ENCODE measurements at regions not wholly inside any gene's neighbourhood (a gene's known extent, or its start where the extent isn't known, plus 50 kb on each side); places are given as distances from the start of the nearest gene placed in this dataset.
"Not testable (repeated sequence)": the region's sequence is repeated elsewhere in the genome, so short reads cannot be mapped to it uniquely, and the experiment has no call there.

DNA sequence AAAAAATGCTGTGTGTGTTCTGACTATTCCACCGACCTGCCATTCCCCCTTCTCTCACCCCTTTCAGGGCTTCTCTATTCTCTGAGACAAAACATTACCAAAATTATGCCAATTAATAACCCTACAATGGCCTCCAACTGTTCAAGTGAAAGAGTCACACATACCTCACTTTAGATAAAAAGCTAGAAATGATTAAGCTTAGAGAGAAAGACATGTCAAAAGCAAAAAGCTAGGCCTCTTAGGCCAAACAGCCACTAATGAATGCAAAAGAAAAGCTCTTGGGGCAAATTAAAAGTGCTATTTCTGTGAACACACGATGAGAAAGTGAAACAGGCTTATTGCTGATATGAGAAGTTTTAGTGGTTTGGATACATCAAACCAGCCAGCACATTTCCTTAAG, 279.6 kb upstream of the GRAMD2B start:
- no peak overlapping the region for H3K27ac Mint-ChIP-seq (ENCODE audit: unreplicated experiment)
- H3K4me1 ChIP-seq, result no peaks in the 10 kb centered on the region
- ChIA-PET POLR2A (no interaction called here), CTCF (no interaction called here)
- no TSS peak for BruUV-seq (replicated peaks)
- DNase-seq, result no peak
- H3K36me3 ChIP-seq (ENCODE audit: control insufficient read depth, insufficient read depth, low read length), result no peaks in the 10 kb centered on the region
- TF ChIP-seq, protein P1, sequence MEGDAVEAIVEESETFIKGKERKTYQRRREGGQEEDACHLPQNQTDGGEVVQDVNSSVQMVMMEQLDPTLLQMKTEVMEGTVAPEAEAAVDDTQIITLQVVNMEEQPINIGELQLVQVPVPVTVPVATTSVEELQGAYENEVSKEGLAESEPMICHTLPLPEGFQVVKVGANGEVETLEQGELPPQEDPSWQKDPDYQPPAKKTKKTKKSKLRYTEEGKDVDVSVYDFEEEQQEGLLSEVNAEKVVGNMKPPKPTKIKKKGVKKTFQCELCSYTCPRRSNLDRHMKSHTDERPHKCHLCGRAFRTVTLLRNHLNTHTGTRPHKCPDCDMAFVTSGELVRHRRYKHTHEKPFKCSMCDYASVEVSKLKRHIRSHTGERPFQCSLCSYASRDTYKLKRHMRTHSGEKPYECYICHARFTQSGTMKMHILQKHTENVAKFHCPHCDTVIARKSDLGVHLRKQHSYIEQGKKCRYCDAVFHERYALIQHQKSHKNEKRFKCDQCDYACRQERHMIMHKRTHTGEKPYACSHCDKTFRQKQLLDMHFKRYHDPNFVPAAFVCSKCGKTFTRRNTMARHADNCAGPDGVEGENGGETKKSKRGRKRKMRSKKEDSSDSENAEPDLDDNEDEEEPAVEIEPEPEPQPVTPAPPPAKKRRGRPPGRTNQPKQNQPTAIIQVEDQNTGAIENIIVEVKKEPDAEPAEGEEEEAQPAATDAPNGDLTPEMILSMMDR (IDR thresholded peaks at IDR 0.05; ENCODE audit: insufficient read depth in 1 of 2, low read depth in 1 of 2, low read length in 1 of 2, severe bottlenecking in 1 of 2, unreplicated experiment in 1 of 2), result no peak
- peaks cover 2% of the 10 kb centered on the region for H3K27me3 Mint-ChIP-seq (ENCODE audit: insufficient read depth, unreplicated experiment)
- H3K9me3 Mint-ChIP-seq (ENCODE audit: unreplicated experiment), result no peaks in the 10 kb centered on the region
- H3K9me3 ChIP-seq, result no peaks in the 10 kb centered on the region
- no peaks in the 10 kb centered on the region for H3K36me3 Mint-ChIP-seq (ENCODE audit: insufficient read depth, unreplicated experiment)
- H3K4me1 Mint-ChIP-seq (ENCODE audit: low read depth, unreplicated experiment), result no peaks in the 10 kb centered on the region
- H3K27me3 ChIP-seq (replicated peaks; ENCODE audit: control insufficient read depth, insufficient read depth, low read length), result no peaks in the 10 kb centered on the region
- intact Hi-C loops (cut with micrococcal nuclease; ENCODE audit: unreplicated experiment), result no loop called here
- H3K4me3 Mint-ChIP-seq (ENCODE audit: unreplicated experiment), result no peak overlapping the region
- no peak overlapping the region for H3K4me3 ChIP-seq (ENCODE audit: low read depth, low read length)

DNA sequence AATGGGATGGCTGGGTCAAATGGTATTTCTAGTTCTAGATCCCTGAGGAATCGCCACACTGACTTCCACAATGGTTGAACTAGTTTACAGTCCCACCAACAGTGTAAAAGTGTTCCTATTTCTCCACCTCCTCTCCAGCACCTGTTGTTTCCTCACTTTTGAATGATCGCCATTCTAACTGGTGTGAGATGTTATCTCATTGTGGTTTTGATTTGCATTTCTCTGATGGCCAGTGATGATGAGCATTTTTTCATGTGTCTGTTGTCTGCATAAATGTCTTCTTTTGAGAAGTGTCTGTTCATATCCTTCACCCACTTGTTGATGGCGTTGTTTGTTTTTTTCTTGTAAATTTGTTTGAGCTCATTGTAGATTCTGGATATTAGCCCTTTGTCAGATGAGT, 272.9 kb upstream of the GRAMD2B start:
- CTCF ChIA-PET; H3K4me1 ChIP-seq; intact Hi-C loops (cut with micrococcal nuclease; ENCODE audit: unreplicated experiment); H3K4me1 Mint-ChIP-seq (ENCODE audit: low read depth, unreplicated experiment); DNase-seq; H3K4me3 ChIP-seq (ENCODE audit: low read depth, low read length); H3K36me3 Mint-ChIP-seq (ENCODE audit: insufficient read depth, unreplicated experiment); H3K27ac Mint-ChIP-seq (ENCODE audit: unreplicated experiment); POLR2A ChIA-PET; H3K27me3 Mint-ChIP-seq (ENCODE audit: insufficient read depth, unreplicated experiment); H3K27me3 ChIP-seq (replicated peaks; ENCODE audit: control insufficient read depth, insufficient read depth, low read length); BruUV-seq (replicated peaks); H3K9me3 Mint-ChIP-seq (ENCODE audit: unreplicated experiment); H3K36me3 ChIP-seq (ENCODE audit: control insufficient read depth, insufficient read depth, low read length); H3K4me3 Mint-ChIP-seq (ENCODE audit: unreplicated experiment); H3K9me3 ChIP-seq: not testable (repeated sequence)

DNA sequence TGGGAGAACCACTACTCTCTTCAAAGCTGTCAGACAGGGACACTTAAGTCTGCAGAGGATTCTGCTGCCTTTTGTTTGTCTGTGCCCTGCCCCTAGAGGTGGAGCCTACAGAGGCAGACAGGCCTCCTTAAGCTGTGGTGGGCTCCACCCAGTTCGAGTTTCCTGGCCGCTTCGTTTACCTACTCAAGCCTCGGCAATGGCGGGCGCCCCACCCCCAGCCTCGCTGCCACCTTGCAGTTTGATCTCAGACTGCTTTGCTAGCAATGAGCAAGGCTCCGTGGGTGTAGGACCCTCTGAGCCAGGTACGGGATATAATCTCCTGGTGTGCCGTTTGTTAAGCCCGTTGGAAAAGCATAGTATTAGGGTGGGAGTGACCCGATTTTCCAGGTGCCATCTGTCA, 267.9 kb upstream of the GRAMD2B start:
- CTCF ChIA-PET; H3K4me1 Mint-ChIP-seq (ENCODE audit: low read depth, unreplicated experiment); H3K4me3 ChIP-seq (ENCODE audit: low read depth, low read length); H3K27me3 Mint-ChIP-seq (ENCODE audit: insufficient read depth, unreplicated experiment); H3K4me3 Mint-ChIP-seq (ENCODE audit: unreplicated experiment); DNase-seq; H3K27ac Mint-ChIP-seq (ENCODE audit: unreplicated experiment); BruUV-seq (replicated peaks); H3K27me3 ChIP-seq (replicated peaks; ENCODE audit: control insufficient read depth, insufficient read depth, low read length); intact Hi-C loops (cut with micrococcal nuclease; ENCODE audit: unreplicated experiment); H3K36me3 Mint-ChIP-seq (ENCODE audit: insufficient read depth, unreplicated experiment); H3K36me3 ChIP-seq (ENCODE audit: control insufficient read depth, insufficient read depth, low read length); H3K4me1 ChIP-seq; H3K9me3 ChIP-seq; POLR2A ChIA-PET: not testable (repeated sequence)
- H3K9me3 Mint-ChIP-seq (ENCODE audit: unreplicated experiment), result peaks cover 20% of the 10 kb centered on the region

DNA sequence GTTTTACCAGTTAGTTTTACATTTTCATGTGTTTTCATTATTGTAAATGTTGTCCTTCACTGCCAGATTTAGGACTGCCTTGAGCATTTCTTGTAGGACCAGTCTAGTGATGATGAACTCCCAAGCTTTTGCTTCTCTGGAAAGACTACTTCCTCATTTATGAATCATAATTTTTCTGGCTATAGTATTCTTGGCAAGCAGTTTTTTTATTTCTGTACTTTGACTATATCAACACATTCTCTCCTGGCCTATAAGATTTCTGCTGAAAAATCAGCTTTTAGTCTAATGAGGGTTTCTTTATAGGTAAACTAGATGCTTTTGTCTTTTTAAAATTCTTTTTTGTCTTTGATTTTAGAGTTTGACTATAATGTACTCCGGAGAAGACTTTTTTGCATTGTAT, 256.8 kb upstream of the GRAMD2B start:
- Histone ChIP-seq H3K4me1 (no peaks in the 10 kb centered on the region), H3K27me3 (replicated peaks; ENCODE audit: control insufficient read depth, insufficient read depth, low read length) (no peaks in the 10 kb centered on the region), H3K36me3 (ENCODE audit: control insufficient read depth, insufficient read depth, low read length) (no peaks in the 10 kb centered on the region), H3K9me3 (no peaks in the 10 kb centered on the region; the same call in 1 of the 2 replicates), H3K4me3 (ENCODE audit: low read depth, low read length) (no peak overlapping the region)
- ChIA-PET CTCF (no interaction called here), POLR2A (no interaction called here)
- peaks cover 33% of the 10 kb centered on the region for H3K9me3 Mint-ChIP-seq (ENCODE audit: unreplicated experiment)
- BruUV-seq (replicated peaks), result no TSS peak
- no peaks in the 10 kb centered on the region for H3K4me1 Mint-ChIP-seq (ENCODE audit: low read depth, unreplicated experiment)
- no peak overlapping the region for H3K27ac Mint-ChIP-seq (ENCODE audit: unreplicated experiment)
- intact Hi-C loops (cut with micrococcal nuclease; ENCODE audit: unreplicated experiment), result no loop called here
- H3K27me3 Mint-ChIP-seq (ENCODE audit: insufficient read depth, unreplicated experiment), result no peaks in the 10 kb centered on the region
- H3K36me3 Mint-ChIP-seq (ENCODE audit: insufficient read depth, unreplicated experiment), result no peaks in the 10 kb centered on the region
- H3K4me3 Mint-ChIP-seq (ENCODE audit: unreplicated experiment), result no peak overlapping the region
- no peak for DNase-seq
- TF ChIP-seq, protein P1 (IDR thresholded peaks at IDR 0.05; ENCODE audit: insufficient read depth in 1 of 2, low read depth in 1 of 2, low read length in 1 of 2, severe bottlenecking in 1 of 2, unreplicated experiment in 1 of 2), result no peak
